ENCODE measurements at regions not wholly inside any gene's neighbourhood (a gene's known extent, or its start where the extent isn't known, plus 50 kb on each side); places are given as distances from the start of the nearest gene placed in this dataset.

GRCh38 chr6:100276311-100277057 is 188.2 kb downstream of the SIM1 start:
- TF ChIP-seq, protein P1, sequence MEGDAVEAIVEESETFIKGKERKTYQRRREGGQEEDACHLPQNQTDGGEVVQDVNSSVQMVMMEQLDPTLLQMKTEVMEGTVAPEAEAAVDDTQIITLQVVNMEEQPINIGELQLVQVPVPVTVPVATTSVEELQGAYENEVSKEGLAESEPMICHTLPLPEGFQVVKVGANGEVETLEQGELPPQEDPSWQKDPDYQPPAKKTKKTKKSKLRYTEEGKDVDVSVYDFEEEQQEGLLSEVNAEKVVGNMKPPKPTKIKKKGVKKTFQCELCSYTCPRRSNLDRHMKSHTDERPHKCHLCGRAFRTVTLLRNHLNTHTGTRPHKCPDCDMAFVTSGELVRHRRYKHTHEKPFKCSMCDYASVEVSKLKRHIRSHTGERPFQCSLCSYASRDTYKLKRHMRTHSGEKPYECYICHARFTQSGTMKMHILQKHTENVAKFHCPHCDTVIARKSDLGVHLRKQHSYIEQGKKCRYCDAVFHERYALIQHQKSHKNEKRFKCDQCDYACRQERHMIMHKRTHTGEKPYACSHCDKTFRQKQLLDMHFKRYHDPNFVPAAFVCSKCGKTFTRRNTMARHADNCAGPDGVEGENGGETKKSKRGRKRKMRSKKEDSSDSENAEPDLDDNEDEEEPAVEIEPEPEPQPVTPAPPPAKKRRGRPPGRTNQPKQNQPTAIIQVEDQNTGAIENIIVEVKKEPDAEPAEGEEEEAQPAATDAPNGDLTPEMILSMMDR (IDR thresholded peaks at IDR 0.05) = no peak
- TF ChIP-seq POLR2A (IDR thresholded peaks at IDR 0.05) = no peak
- TF ChIP-seq POLR2AphosphoS5 (IDR thresholded peaks at IDR 0.05) = no peak

All from prostate gland (tissue), 2 donors.